GM23338 (cell line): ENCODE measurements at regions not wholly inside any gene's neighbourhood (a gene's known extent, or its start where the extent isn't known, plus 50 kb on each side); places are given as distances from the start of the nearest gene placed in this dataset.

Source experiments
- ATAC-seq: fragments of 200-7000 bp; cut with Tn5 transposase; 3 replicates; pipeline ENCODE4 v1.9.1; 2020
- DNase-seq: peaks from one replicate; pipeline ENCODE4 v3.0.0-alpha.2; 2015; ENCODE audit warnings: low spot score
- H2AFZ ChIP-seq: fragments of 200-600 bp; sonication (generic); 2 replicates; pipeline ENCODE4 v1.8.0; 2016; ENCODE audit warnings: antibody characterized with exemption, mild to moderate bottlenecking, moderate library complexity
- H3F3A ChIP-seq: fragments of 200-600 bp; sonication (generic); replicated peaks from 2 replicates; pipeline ENCODE4 v1.8.0; 2017; ENCODE audit warnings: antibody characterized with exemption, mixed run types, low read depth
- H3K27ac ChIP-seq: fragments of 200-600 bp; sonication (generic); 2 replicates; pipeline ENCODE4 v1.6.1; 2016; ENCODE audit warnings: low read depth
- H3K27me3 ChIP-seq: fragments of 200-600 bp; sonication (generic); 2 replicates; pipeline ENCODE4 v1.8.0; 2016; ENCODE audit warnings: mild to moderate bottlenecking, mixed run types, moderate library complexity; ENCODE audit not compliant: insufficient read depth
- H3K36me3 ChIP-seq: fragments of 200-600 bp; sonication (generic); 2 replicates; pipeline ENCODE4 v1.8.0; 2016; ENCODE audit warnings: mild to moderate bottlenecking; ENCODE audit not compliant: insufficient read depth
- H3K4me1 ChIP-seq: fragments of 200-600 bp; sonication (generic); 2 replicates; pipeline ENCODE4 v1.8.0; 2016; ENCODE audit warnings: mild to moderate bottlenecking, moderate library complexity; ENCODE audit not compliant: insufficient read depth
- H3K4me2 ChIP-seq: fragments of 200-600 bp; sonication (generic); 2 replicates; pipeline ENCODE4 v1.7.1; 2017; ENCODE audit warnings: mixed run types
- H3K4me3 ChIP-seq: fragments of 200-600 bp; sonication (generic); 2 replicates; pipeline ENCODE4 v1.6.1; 2016; ENCODE audit warnings: mixed run types
- H3K79me2 ChIP-seq: fragments of 200-600 bp; sonication (generic); replicated peaks from 2 replicates; pipeline ENCODE4 v1.8.0; 2017; ENCODE audit warnings: mild to moderate bottlenecking; ENCODE audit not compliant: insufficient read depth
- H3K9me2 ChIP-seq: fragments of 200-600 bp; sonication (generic); 2 replicates; pipeline ENCODE4 v1.8.0; 2017; ENCODE audit not compliant: insufficient read depth
- H4K20me1 ChIP-seq: fragments of 200-600 bp; sonication (generic); replicated peaks from 2 replicates; pipeline ENCODE4 v1.8.0; 2017; ENCODE audit warnings: mild to moderate bottlenecking; ENCODE audit not compliant: insufficient read depth
- H3K27ac Mint-ChIP-seq: 2 replicates; pipeline ENCODE4 v1.8.0; 2020; ENCODE audit warnings: inconsistent platforms, mild to moderate bottlenecking, moderate library complexity, mixed read lengths
- H3K27me3 Mint-ChIP-seq: 3 replicates; pipeline ENCODE4 v1.8.0; 2022; ENCODE audit warnings: low read depth, mild to moderate bottlenecking, moderate library complexity, mixed read lengths, inconsistent platforms; ENCODE audit not compliant: insufficient read depth, poor library complexity
- H3K36me3 Mint-ChIP-seq: 3 replicates; pipeline ENCODE4 v1.8.0; 2021; ENCODE audit warnings: low read depth, mild to moderate bottlenecking, inconsistent platforms, moderate library complexity, mixed read lengths
- H3K4me1 Mint-ChIP-seq: 3 replicates; pipeline ENCODE4 v1.8.0; 2020; ENCODE audit warnings: mild to moderate bottlenecking, inconsistent platforms, mixed read lengths
- H3K4me3 Mint-ChIP-seq: 3 replicates; pipeline ENCODE4 v1.8.0; 2021; ENCODE audit warnings: moderate library complexity, mild to moderate bottlenecking, inconsistent platforms, mixed read lengths
- H3K9me3 Mint-ChIP-seq: 3 replicates; pipeline ENCODE4 v1.8.0; 2020; ENCODE audit warnings: moderate library complexity, mild to moderate bottlenecking, inconsistent platforms, mixed read lengths
- CREB1 ChIP-seq: fragments of 250-450 bp; sonication (Bioruptor Pico); IDR thresholded peaks from 2 replicates; pipeline ENCODE4 v1.5.0; 2020; ENCODE audit warnings: low read depth, mild to moderate bottlenecking, moderate library complexity
- CTCF ChIP-seq, 2 experiments: fragments of 200-600 bp in 1 of 2; sonication (generic) in 1 of 2; conservative IDR thresholded peaks; 2 replicates each; pipeline versions ENCODE4 v1.5.1 to v1.6.1; 2016 to 2017; ENCODE audit warnings: antibody characterized with exemption in 2 of 2, low read depth in 2 of 2, mild to moderate bottlenecking in 2 of 2, moderate library complexity in 1 of 2
- EZH2 ChIP-seq: fragments of 200-600 bp; sonication (generic); IDR thresholded peaks from one replicate; pipeline ENCODE4 v1.8.0; 2017; ENCODE audit warnings: antibody characterized with exemption, mild to moderate bottlenecking, low read depth; ENCODE audit not compliant: unreplicated experiment
- EZH2phosphoT487 ChIP-seq: fragments of 200-600 bp; sonication (generic); IDR thresholded peaks from one replicate; pipeline ENCODE4 v1.8.1; 2018; ENCODE audit warnings: antibody characterized with exemption; ENCODE audit not compliant: unreplicated experiment
- NANOG ChIP-seq: IDR thresholded peaks from 2 replicates; pipeline ENCODE4 v1.6.1; 2016; ENCODE audit warnings: antibody characterized with exemption, borderline replicate concordance
- POLR2AphosphoS5 ChIP-seq: IDR thresholded peaks from 2 replicates; pipeline ENCODE4 v1.6.1; 2016; ENCODE audit warnings: antibody characterized with exemption, low read depth
- REST ChIP-seq: IDR thresholded peaks from one replicate; pipeline ENCODE4 v1.6.1; 2018; ENCODE audit warnings: antibody characterized with exemption; ENCODE audit not compliant: unreplicated experiment
- STAT1 ChIP-seq: IDR thresholded peaks from one replicate; pipeline ENCODE4 v1.6.1; 2016; ENCODE audit warnings: antibody characterized with exemption; ENCODE audit not compliant: unreplicated experiment
- ZNF331 ChIP-seq: fragments of 250-450 bp; sonication (Bioruptor Pico); IDR thresholded peaks from 2 replicates; pipeline ENCODE4 v1.5.0; 2020; ENCODE audit warnings: low read depth, mild to moderate bottlenecking, moderate library complexity
- ZNF462 ChIP-seq: fragments of 250-450 bp; sonication (Bioruptor Pico); IDR thresholded peaks from 2 replicates; pipeline ENCODE4 v1.5.0; 2020; ENCODE audit warnings: mild to moderate bottlenecking, moderate library complexity

GRCh38 chr3:126263539-126263938 is 83.2 kb upstream of the ALDH1L1 start (continued):
- no peak for TF ChIP-seq REST
- no peak for TF ChIP-seq ZNF462 (CRISPR knock-in tag)

DNA sequence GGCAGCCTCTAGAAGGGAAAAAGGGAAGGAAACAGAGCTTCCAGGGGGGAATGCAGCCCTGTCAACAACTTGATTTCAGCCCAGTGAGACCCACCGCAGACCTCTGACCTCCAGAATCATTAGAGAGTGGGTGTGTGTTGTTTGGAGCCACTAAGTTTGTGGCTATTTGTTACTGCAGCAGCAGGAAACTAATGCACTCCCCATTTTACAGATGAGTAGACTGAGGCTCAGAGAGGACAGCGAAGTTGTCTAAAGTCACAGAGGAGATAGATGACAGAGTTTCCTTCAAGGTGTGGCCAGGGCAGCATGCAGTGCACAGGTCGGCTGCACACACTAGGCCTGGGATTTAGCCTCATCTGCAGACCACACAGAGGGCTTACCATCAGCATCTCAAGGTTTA is 81.8 kb upstream of the ALDH1L1 start:
- Mint-ChIP-seq H3K9me3 (peaks cover 2% of the 10 kb centered on the region; the same call in 1 of the 3 replicates), H3K36me3 (peaks cover 9% of the 10 kb centered on the region; the same call in 2 of the 3 replicates), H3K27me3 (peaks cover 17% of the 10 kb centered on the region), H3K27ac (no peak overlapping the region), H3K4me3 (no peak overlapping the region), H3K4me1 (peaks cover 27% of the 10 kb centered on the region)
- no peak overlapping the region for H3K4me2 ChIP-seq
- peaks cover 9% of the 10 kb centered on the region; the same call in 1 of the 2 replicates for H3K9me2 ChIP-seq
- no peaks in the 10 kb centered on the region for H3K27me3 ChIP-seq
- H3K4me3 ChIP-seq, result no peak overlapping the region
- H3K4me1 ChIP-seq, result peaks cover 23% of the 10 kb centered on the region
- DNase-seq (no peak), ATAC-seq (no peak)
- no peaks in the 10 kb centered on the region for H3K79me2 ChIP-seq
- no peaks in the 10 kb centered on the region for H3K36me3 ChIP-seq
- H2AFZ ChIP-seq, result no peak overlapping the region
- H4K20me1 ChIP-seq, result no peaks in the 10 kb centered on the region
- H3K27ac ChIP-seq, result no peak overlapping the region
- H3F3A ChIP-seq, result no peaks in the 10 kb centered on the region
- TF ChIP-seq POLR2AphosphoS5 (no peak), CREB1 (CRISPR knock-in tag) (no peak), CTCF (conservative IDR thresholded peaks at IDR 0.05; ENCODE audit: low read depth in 2 of 2) (no peak), EZH2phosphoT487 (no peak), STAT1 (no peak), NANOG (no peak), REST (no peak), EZH2 (no peak), ZNF331 (CRISPR knock-in tag) (no peak)
